ENCODE measurements at regions not wholly inside any gene's neighbourhood (a gene's known extent, or its start where the extent isn't known, plus 50 kb on each side); places are given as distances from the start of the nearest gene placed in this dataset.

DNA sequence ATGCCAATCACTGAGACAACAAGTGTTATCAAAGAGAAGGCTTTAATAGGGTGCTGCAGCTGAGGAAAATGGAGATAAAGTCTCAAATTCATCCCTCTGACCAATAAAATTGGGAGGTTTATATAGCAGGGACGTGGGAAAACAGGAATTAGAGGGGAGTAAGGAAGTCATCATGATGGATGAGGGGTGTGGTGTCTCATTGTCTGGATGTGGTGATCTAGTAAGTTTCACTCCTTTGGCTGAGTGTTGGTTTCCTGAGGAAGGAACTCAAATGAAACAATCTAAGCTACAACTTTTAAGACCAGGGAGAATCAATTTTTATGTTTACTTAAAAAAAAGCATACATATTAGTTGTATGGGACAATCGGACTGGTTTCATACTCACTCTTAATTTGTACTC is 491.0 kb upstream of the KIRREL3 start:
- Histone ChIP-seq H3K4me1 (ENCODE audit: low read length) (no peaks in the 10 kb centered on the region), H3K4me3 (ENCODE audit: low read length) (no peak overlapping the region), H3K4me2 (ENCODE audit: low read length) (no peak overlapping the region), H3K79me2 (ENCODE audit: low read length) (no peaks in the 10 kb centered on the region), H3K27me3 (ENCODE audit: low read depth, low read length) (no peaks in the 10 kb centered on the region), H4K20me1 (ENCODE audit: insufficient read depth, low read length) (no peaks in the 10 kb centered on the region), H3K9ac (ENCODE audit: low read length) (no peak overlapping the region), H2AFZ (ENCODE audit: low read depth, low read length) (no peak overlapping the region), H3K27ac (ENCODE audit: low read length) (no peak overlapping the region), H3K9me3 (ENCODE audit: insufficient read depth, low read length) (no peaks in the 10 kb centered on the region), H3K36me3 (replicated peaks; ENCODE audit: low read depth, low read length) (no peaks in the 10 kb centered on the region)
- TF ChIP-seq EZH2phosphoT487 (IDR thresholded peaks at IDR 0.05; ENCODE audit: low read depth) = no peak

DNA sequence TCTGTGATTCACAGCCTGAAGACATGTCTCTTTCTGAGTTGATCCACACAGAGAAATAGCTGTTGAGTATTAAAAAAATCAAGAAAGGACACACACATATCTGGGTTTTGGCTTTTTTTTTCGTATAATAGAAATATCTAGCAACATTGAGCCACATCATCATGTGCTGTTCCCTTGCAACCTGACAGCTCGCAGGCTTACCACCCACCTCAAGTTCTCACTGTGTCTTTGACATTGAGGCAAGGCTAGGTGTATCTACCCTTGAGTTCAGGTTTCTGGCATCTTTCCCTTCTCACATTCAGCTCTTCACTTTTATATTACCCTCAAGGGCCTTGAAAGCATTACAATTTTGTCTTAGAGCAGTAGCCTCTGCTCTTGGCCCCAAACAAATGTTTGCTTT is 490.3 kb upstream of the KIRREL3 start:
- Histone ChIP-seq H3K4me1 (ENCODE audit: low read length) (no peaks in the 10 kb centered on the region), H3K9ac (ENCODE audit: low read length) (no peak overlapping the region), H3K27ac (ENCODE audit: low read length) (no peak overlapping the region), H2AFZ (ENCODE audit: low read depth, low read length) (no peak overlapping the region), H3K9me3 (ENCODE audit: insufficient read depth, low read length) (no peaks in the 10 kb centered on the region), H3K4me3 (ENCODE audit: low read length) (no peak overlapping the region), H3K27me3 (ENCODE audit: low read depth, low read length) (no peaks in the 10 kb centered on the region), H3K79me2 (ENCODE audit: low read length) (no peaks in the 10 kb centered on the region), H3K4me2 (ENCODE audit: low read length) (no peak overlapping the region), H3K36me3 (replicated peaks; ENCODE audit: low read depth, low read length) (no peaks in the 10 kb centered on the region), H4K20me1 (ENCODE audit: insufficient read depth, low read length) (no peaks in the 10 kb centered on the region)
- no peak for TF ChIP-seq EZH2phosphoT487 (IDR thresholded peaks at IDR 0.05; ENCODE audit: low read depth)
- TF ChIP-seq, protein P1, sequence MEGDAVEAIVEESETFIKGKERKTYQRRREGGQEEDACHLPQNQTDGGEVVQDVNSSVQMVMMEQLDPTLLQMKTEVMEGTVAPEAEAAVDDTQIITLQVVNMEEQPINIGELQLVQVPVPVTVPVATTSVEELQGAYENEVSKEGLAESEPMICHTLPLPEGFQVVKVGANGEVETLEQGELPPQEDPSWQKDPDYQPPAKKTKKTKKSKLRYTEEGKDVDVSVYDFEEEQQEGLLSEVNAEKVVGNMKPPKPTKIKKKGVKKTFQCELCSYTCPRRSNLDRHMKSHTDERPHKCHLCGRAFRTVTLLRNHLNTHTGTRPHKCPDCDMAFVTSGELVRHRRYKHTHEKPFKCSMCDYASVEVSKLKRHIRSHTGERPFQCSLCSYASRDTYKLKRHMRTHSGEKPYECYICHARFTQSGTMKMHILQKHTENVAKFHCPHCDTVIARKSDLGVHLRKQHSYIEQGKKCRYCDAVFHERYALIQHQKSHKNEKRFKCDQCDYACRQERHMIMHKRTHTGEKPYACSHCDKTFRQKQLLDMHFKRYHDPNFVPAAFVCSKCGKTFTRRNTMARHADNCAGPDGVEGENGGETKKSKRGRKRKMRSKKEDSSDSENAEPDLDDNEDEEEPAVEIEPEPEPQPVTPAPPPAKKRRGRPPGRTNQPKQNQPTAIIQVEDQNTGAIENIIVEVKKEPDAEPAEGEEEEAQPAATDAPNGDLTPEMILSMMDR (IDR thresholded peaks at IDR 0.05; ENCODE audit: low read depth, low read length) = no peak

DNA sequence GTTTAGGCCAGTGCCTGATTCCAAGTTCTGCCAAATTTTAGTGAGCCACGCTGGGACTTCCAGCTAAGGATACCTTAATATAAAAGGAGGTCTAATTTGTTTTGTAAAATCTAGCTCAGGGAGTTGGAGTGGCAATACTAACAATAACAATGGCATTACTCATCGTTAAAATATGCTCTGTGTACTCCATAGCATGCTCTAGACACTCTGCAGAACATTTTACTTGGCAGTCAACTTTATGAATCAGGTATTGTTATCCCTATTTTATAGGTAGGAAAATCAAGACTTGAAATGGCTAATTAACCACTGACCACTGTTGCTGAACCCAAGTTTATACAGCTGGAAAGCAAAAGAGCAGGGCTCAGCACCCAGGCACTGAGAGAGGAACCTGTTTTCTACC is 485.0 kb upstream of the KIRREL3 start:
- H4K20me1 ChIP-seq (ENCODE audit: insufficient read depth, low read length) = no peaks in the 10 kb centered on the region
- no peak overlapping the region for H3K4me3 ChIP-seq (ENCODE audit: low read length)
- H2AFZ ChIP-seq (ENCODE audit: low read depth, low read length) = no peak overlapping the region
- H3K9me3 ChIP-seq (ENCODE audit: insufficient read depth, low read length) = no peaks in the 10 kb centered on the region
- H3K27ac ChIP-seq (ENCODE audit: low read length) = no peak overlapping the region
- TF ChIP-seq EZH2phosphoT487 (IDR thresholded peaks at IDR 0.05; ENCODE audit: low read depth) = no peak
- TF ChIP-seq, protein P1 (IDR thresholded peaks at IDR 0.05; ENCODE audit: low read depth, low read length) = no peak
- no peak overlapping the region for H3K9ac ChIP-seq (ENCODE audit: low read length)
- H3K79me2 ChIP-seq (ENCODE audit: low read length) = no peaks in the 10 kb centered on the region
- no peaks in the 10 kb centered on the region for H3K27me3 ChIP-seq (ENCODE audit: low read depth, low read length)
- no peaks in the 10 kb centered on the region for H3K4me1 ChIP-seq (ENCODE audit: low read length)
- H3K36me3 ChIP-seq (replicated peaks; ENCODE audit: low read depth, low read length) = no peaks in the 10 kb centered on the region
- no peak overlapping the region for H3K4me2 ChIP-seq (ENCODE audit: low read length)

DNA sequence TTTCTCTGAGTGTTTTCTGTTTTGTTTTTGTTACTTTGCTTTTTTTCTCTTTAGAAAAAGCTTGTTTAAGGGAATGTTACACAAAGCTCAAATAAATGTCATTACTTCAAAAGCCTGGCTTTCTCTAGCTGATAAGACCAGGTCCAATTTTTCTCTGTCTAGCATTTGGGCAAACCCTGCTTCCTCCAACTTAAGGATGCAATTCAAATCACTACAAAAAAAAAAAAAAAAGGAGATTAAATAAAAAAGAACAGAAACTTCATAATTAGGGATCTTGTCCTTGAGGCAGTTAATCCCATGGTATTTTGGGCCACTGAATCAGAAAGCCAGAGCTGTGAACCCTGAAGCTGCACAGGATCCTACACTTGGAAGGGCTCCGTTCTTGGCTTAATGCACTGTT is 480.8 kb upstream of the KIRREL3 start:
- Histone ChIP-seq H3K9me3 (ENCODE audit: insufficient read depth, low read length) (no peaks in the 10 kb centered on the region), H3K4me3 (ENCODE audit: low read length) (no peak overlapping the region), H2AFZ (ENCODE audit: low read depth, low read length) (no peak overlapping the region), H3K79me2 (ENCODE audit: low read length) (no peaks in the 10 kb centered on the region), H3K27ac (ENCODE audit: low read length) (no peak overlapping the region), H3K36me3 (replicated peaks; ENCODE audit: low read depth, low read length) (no peaks in the 10 kb centered on the region), H3K27me3 (ENCODE audit: low read depth, low read length) (no peaks in the 10 kb centered on the region), H3K9ac (ENCODE audit: low read length) (no peak overlapping the region), H3K4me1 (ENCODE audit: low read length) (no peaks in the 10 kb centered on the region), H4K20me1 (ENCODE audit: insufficient read depth, low read length) (no peaks in the 10 kb centered on the region), H3K4me2 (ENCODE audit: low read length) (no peak overlapping the region)
- no peak for TF ChIP-seq EZH2phosphoT487 (IDR thresholded peaks at IDR 0.05; ENCODE audit: low read depth)
- TF ChIP-seq, protein P1 (IDR thresholded peaks at IDR 0.05; ENCODE audit: low read depth, low read length) = no peak

DNA sequence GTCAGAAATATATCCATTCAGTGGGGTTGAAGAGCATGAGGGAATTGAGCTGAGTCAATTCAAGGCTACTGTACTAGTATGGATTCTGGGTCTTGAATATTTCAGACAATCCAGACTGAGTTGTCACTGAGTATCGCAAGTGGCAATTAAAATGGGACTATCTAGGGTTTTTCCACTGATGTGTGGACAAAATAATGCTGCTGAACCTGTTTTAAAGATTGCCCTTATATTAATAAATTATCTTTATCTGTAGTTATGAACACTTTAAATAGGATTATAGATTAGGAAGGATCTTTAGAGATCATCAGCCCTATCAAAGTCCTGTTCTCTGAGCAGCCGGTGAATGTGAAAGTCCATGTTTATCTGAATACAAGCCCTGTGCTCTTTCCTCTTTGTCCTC is 478.3 kb upstream of the KIRREL3 start:
- Histone ChIP-seq H3K79me2 (ENCODE audit: low read length) (no peaks in the 10 kb centered on the region), H2AFZ (ENCODE audit: low read depth, low read length) (no peak overlapping the region), H4K20me1 (ENCODE audit: insufficient read depth, low read length) (no peaks in the 10 kb centered on the region), H3K9ac (ENCODE audit: low read length) (no peak overlapping the region), H3K9me3 (ENCODE audit: insufficient read depth, low read length) (no peaks in the 10 kb centered on the region), H3K4me3 (ENCODE audit: low read length) (no peak overlapping the region), H3K4me2 (ENCODE audit: low read length) (no peak overlapping the region), H3K27ac (ENCODE audit: low read length) (no peak overlapping the region), H3K4me1 (ENCODE audit: low read length) (no peaks in the 10 kb centered on the region), H3K36me3 (replicated peaks; ENCODE audit: low read depth, low read length) (no peaks in the 10 kb centered on the region), H3K27me3 (ENCODE audit: low read depth, low read length) (no peaks in the 10 kb centered on the region)
- TF ChIP-seq EZH2phosphoT487 (IDR thresholded peaks at IDR 0.05; ENCODE audit: low read depth) = no peak
- TF ChIP-seq, protein P1 (IDR thresholded peaks at IDR 0.05; ENCODE audit: low read depth, low read length) = no peak

Measured in OCI-LY3 (cell line).